DND-41 (cell line): ENCODE measurements at regions not wholly inside any gene's neighbourhood (a gene's known extent, or its start where the extent isn't known, plus 50 kb on each side); places are given as distances from the start of the nearest gene placed in this dataset.

Source experiments
- CTCF ChIP-seq: IDR thresholded peaks from 2 replicates; pipeline ENCODE4 v1.5.1; 2012; ENCODE audit warnings: borderline replicate concordance, low read length, moderate library complexity, mild to moderate bottlenecking; ENCODE audit not compliant: poor library complexity, severe bottlenecking; ENCODE audit errors: extremely low read depth
- EZH2 ChIP-seq: IDR thresholded peaks from 3 replicates; pipeline ENCODE4 v1.6.1; 2012; ENCODE audit warnings: borderline replicate concordance, low read depth, mild to moderate bottlenecking, moderate library complexity, low read length, inconsistent platforms; ENCODE audit not compliant: severe bottlenecking

- no peak for TF ChIP-seq CTCF
- TF ChIP-seq EZH2: no peak
Measured at GRCh38 chr6:145453376-145453775, 281.9 kb downstream of the EPM2A start.
